Astrocyte (in vitro differentiated cells and primary cell): ENCODE measurements at regions not wholly inside any gene's neighbourhood (a gene's known extent, or its start where the extent isn't known, plus 50 kb on each side); places are given as distances from the start of the nearest gene placed in this dataset.

Source experiments
- EZH2 ChIP-seq: IDR thresholded peaks from 2 replicates; pipeline ENCODE4 v1.6.1; 2012; ENCODE audit warnings: mild to moderate bottlenecking, low read length, inconsistent platforms; ENCODE audit not compliant: insufficient read depth
- TF ChIP-seq, protein P1 (sequence below): IDR thresholded peaks from 2 replicates; pipeline ENCODE4 v1.5.1; 2011; ENCODE audit warnings: low read depth, mild to moderate bottlenecking, inconsistent platforms, low read length, moderate library complexity; ENCODE audit not compliant: insufficient read depth

DNA sequence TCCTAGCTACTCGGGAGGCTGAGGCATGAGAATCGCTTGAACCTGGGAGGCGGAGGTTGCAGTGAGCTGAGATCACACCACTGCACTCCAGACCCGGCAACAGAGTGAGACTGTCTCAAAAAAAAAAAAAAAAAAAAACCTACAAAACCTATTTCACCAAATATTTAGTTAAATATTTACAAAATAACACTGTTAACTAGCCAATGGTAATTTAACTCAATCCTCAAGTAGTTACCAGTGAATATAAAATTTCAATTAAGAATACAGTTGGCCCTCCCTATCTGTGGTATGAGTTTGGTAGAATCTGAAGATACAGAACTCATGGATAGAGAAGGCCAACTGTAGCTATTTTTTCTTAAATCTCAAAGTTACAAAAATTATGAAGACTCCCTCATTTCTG, 247.4 kb downstream of the SOX9 start:
- TF ChIP-seq, protein P1, sequence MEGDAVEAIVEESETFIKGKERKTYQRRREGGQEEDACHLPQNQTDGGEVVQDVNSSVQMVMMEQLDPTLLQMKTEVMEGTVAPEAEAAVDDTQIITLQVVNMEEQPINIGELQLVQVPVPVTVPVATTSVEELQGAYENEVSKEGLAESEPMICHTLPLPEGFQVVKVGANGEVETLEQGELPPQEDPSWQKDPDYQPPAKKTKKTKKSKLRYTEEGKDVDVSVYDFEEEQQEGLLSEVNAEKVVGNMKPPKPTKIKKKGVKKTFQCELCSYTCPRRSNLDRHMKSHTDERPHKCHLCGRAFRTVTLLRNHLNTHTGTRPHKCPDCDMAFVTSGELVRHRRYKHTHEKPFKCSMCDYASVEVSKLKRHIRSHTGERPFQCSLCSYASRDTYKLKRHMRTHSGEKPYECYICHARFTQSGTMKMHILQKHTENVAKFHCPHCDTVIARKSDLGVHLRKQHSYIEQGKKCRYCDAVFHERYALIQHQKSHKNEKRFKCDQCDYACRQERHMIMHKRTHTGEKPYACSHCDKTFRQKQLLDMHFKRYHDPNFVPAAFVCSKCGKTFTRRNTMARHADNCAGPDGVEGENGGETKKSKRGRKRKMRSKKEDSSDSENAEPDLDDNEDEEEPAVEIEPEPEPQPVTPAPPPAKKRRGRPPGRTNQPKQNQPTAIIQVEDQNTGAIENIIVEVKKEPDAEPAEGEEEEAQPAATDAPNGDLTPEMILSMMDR, result no peak
- no peak for TF ChIP-seq EZH2
